ENCODE measurements at regions not wholly inside any gene's neighbourhood (a gene's known extent, or its start where the extent isn't known, plus 50 kb on each side); places are given as distances from the start of the nearest gene placed in this dataset.

- no peak overlapping the region for H3K4me3 ChIP-seq (ENCODE audit: low read depth, low read length)
- in situ Hi-C loops (cut with HindIII; ENCODE audit: low sequenced_read_pairs): no loop called here
- TF ChIP-seq CTCF (IDR thresholded peaks at IDR 0.05; ENCODE audit: low read depth, low read length): no peak
- no peak for DNase-seq (ENCODE audit: low read depth, low spot score)
Observed at GRCh38 chr5:104952876-104953275, 1390.3 kb upstream of the NUDT12 start.

GRCh38 chr5:104951829-104952228 is 1389.2 kb upstream of the NUDT12 start:
- in situ Hi-C loops (cut with HindIII; ENCODE audit: low sequenced_read_pairs): no loop called here
- no peak for TF ChIP-seq CTCF (IDR thresholded peaks at IDR 0.05; ENCODE audit: low read depth, low read length)
- DNase-seq (ENCODE audit: low read depth, low spot score): no peak
- H3K4me3 ChIP-seq (ENCODE audit: low read depth, low read length): no peak overlapping the region

GRCh38 chr5:104947076-104947475 is 1384.5 kb upstream of the NUDT12 start:
- no peak for DNase-seq (ENCODE audit: low read depth, low spot score)
- no peak for TF ChIP-seq CTCF (IDR thresholded peaks at IDR 0.05; ENCODE audit: low read depth, low read length)
- H3K4me3 ChIP-seq (ENCODE audit: low read depth, low read length): no peak overlapping the region
- in situ Hi-C loops (cut with HindIII; ENCODE audit: low sequenced_read_pairs): no loop called here

GRCh38 chr5:104942735-104943134 is 1380.1 kb upstream of the NUDT12 start:
- H3K4me3 ChIP-seq (ENCODE audit: low read depth, low read length): no peak overlapping the region
- in situ Hi-C loops (cut with HindIII; ENCODE audit: low sequenced_read_pairs): no loop called here
- TF ChIP-seq CTCF (IDR thresholded peaks at IDR 0.05; ENCODE audit: low read depth, low read length): no peak
- no peak for DNase-seq (ENCODE audit: low read depth, low spot score)

- in situ Hi-C loops (cut with HindIII; ENCODE audit: low sequenced_read_pairs): no loop called here
- H3K4me3 ChIP-seq (ENCODE audit: low read depth, low read length): no peak overlapping the region
- TF ChIP-seq CTCF (IDR thresholded peaks at IDR 0.05; ENCODE audit: low read depth, low read length): no peak
- DNase-seq (ENCODE audit: low read depth, low spot score): no peak
Observed at GRCh38 chr5:104941030-104941645, 1378.5 kb upstream of the NUDT12 start.

- in situ Hi-C loops (cut with HindIII; ENCODE audit: low sequenced_read_pairs): no loop called here
- H3K4me3 ChIP-seq (ENCODE audit: low read depth, low read length): no peak overlapping the region
- DNase-seq (ENCODE audit: low read depth, low spot score): no peak
- TF ChIP-seq CTCF (IDR thresholded peaks at IDR 0.05; ENCODE audit: low read depth, low read length): no peak
Observed at GRCh38 chr5:104937598-104937997, 1375.0 kb upstream of the NUDT12 start.

- in situ Hi-C loops (cut with HindIII; ENCODE audit: low sequenced_read_pairs): no loop called here
- no peak overlapping the region for H3K4me3 ChIP-seq (ENCODE audit: low read depth, low read length)
- TF ChIP-seq CTCF (IDR thresholded peaks at IDR 0.05; ENCODE audit: low read depth, low read length): no peak
- no peak for DNase-seq (ENCODE audit: low read depth, low spot score)
Observed at GRCh38 chr5:104932431-104932830, 1369.8 kb upstream of the NUDT12 start.
